ENCODE measurements at regions not wholly inside any gene's neighbourhood (a gene's known extent, or its start where the extent isn't known, plus 50 kb on each side); places are given as distances from the start of the nearest gene placed in this dataset.

GRCh38 chr10:108560488-108560887, 1362.8 kb downstream of the XPNPEP1 start:
- TF ChIP-seq CTCF (IDR thresholded peaks at IDR 0.05; ENCODE audit: low read depth, low read length, missing input control) (no peak), YY1 (IDR thresholded peaks at IDR 0.05) (no peak), ATF3 (IDR thresholded peaks at IDR 0.05) (no peak), GABPA (IDR thresholded peaks at IDR 0.05 in 1 of 2, conservative IDR thresholded peaks at IDR 0.05 in 1 of 2) (no peak), TAF1 (conservative IDR thresholded peaks at IDR 0.05) (no peak), ZBTB33 (IDR thresholded peaks at IDR 0.05) (no peak), REST (IDR thresholded peaks at IDR 0.05) (no peak), MAX (IDR thresholded peaks at IDR 0.05) (no peak), RAD21 (IDR thresholded peaks at IDR 0.05) (no peak), EGR1 (IDR thresholded peaks at IDR 0.05; ENCODE audit: low read depth in 2 of 2) (no peak), FOXA1 (IDR thresholded peaks at IDR 0.05) (no peak)

Measured in liver (tissue), 3 donors.